Activated T-cell treated with anti-CD3 and anti-CD28 coated beads, Interleukin-2, amount 50 U/mL, for 4 hours (primary cell): ENCODE measurements at regions not wholly inside any gene's neighbourhood (a gene's known extent, or its start where the extent isn't known, plus 50 kb on each side); places are given as distances from the start of the nearest gene placed in this dataset.
"Not testable (repeated sequence)": the region's sequence is repeated elsewhere in the genome, so short reads cannot be mapped to it uniquely, and the experiment has no call there.

Source experiments
- ATAC-seq, 2 donors: fragments of 200-7000 bp; cut with Tn5 transposase; one replicate each; pipeline ENCODE4 v1.10.0; 2021
- DNase-seq: peaks from one replicate; pipeline ENCODE4 v3.0.0-alpha.2; 2020
- H3K27me3 Mint-ChIP-seq: one replicate; pipeline ENCODE4 v1.8.0; 2021; ENCODE audit warnings: low read depth, mixed read lengths
- H3K36me3 Mint-ChIP-seq: one replicate; pipeline ENCODE4 v1.8.0; 2022; ENCODE audit warnings: mixed read lengths; ENCODE audit not compliant: insufficient read depth
- H3K4me1 Mint-ChIP-seq: one replicate; pipeline ENCODE4 v1.8.0; 2021; ENCODE audit warnings: low read depth, mixed read lengths
- H3K4me3 Mint-ChIP-seq: one replicate; pipeline ENCODE4 v1.8.0; 2021; ENCODE audit warnings: mild to moderate bottlenecking, moderate library complexity, mixed read lengths
- H3K9me3 Mint-ChIP-seq: one replicate; pipeline ENCODE4 v1.8.0; 2021; ENCODE audit warnings: mixed read lengths

DNA sequence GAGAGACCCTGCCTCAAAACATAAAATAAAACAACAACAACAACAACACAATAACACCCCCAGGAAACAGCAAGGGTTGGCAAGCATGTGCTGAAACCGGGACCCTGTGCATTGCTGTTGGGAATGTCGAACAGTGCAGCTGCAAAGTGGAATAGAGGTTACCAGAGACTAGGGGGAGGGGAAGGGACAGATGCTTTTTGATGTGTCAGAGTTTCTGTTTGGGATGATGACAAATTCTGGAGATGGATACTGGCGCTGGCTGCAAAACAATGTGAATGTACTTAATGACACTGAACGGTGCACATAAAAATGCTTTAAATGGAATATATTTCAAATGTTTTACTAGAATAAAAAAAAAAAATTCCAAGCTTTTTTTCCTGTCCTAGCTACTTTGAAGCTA, 241.8 kb downstream of the TEX36 start:
- ATAC-seq (no peak), DNase-seq (no peak)
- no peaks in the 10 kb centered on the region for H3K27me3 Mint-ChIP-seq
- H3K36me3 Mint-ChIP-seq: no peaks in the 10 kb centered on the region
- H3K9me3 Mint-ChIP-seq: no peaks in the 10 kb centered on the region
- H3K4me3 Mint-ChIP-seq: no peak overlapping the region
- no peaks in the 10 kb centered on the region for H3K4me1 Mint-ChIP-seq

GRCh38 chr10:125431149-125431548, 251.8 kb downstream of the TEX36 start:
- ATAC-seq (no peak), DNase-seq (no peak)
- Mint-ChIP-seq H3K27me3 (no peaks in the 10 kb centered on the region), H3K9me3 (peaks cover 14% of the 10 kb centered on the region), H3K4me3 (no peak overlapping the region), H3K4me1 (no peaks in the 10 kb centered on the region), H3K36me3 (no peaks in the 10 kb centered on the region)

DNA sequence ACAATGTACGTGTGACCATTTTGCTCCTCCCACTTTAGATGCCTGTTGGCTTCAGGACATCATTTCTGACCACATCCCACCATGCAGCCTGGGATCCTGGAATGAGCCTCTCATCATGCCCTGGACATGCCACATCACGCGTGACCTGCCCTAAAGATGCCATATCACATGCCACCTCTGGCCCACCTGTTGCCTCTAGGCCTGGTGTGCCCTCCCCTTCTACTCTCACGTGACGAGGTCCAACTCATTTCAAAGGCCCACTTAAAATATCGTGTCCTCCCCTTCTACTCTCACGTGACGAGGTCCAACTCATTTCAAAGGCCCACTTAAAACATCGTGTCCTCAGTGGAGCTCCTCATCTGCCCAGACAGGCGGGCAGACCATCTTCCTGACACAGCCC, 254.9 kb downstream of the TEX36 start:
- Mint-ChIP-seq H3K4me1 (no peaks in the 10 kb centered on the region), H3K36me3 (no peaks in the 10 kb centered on the region), H3K4me3 (no peak overlapping the region), H3K9me3 (peaks cover 5% of the 10 kb centered on the region), H3K27me3 (no peaks in the 10 kb centered on the region)
- ATAC-seq (no peak), DNase-seq (no peak)

GRCh38 chr10:125424191-125424847, 258.6 kb downstream of the TEX36 start:
- Mint-ChIP-seq H3K9me3 (no peaks in the 10 kb centered on the region), H3K36me3 (no peaks in the 10 kb centered on the region), H3K4me3 (no peak overlapping the region), H3K27me3 (no peaks in the 10 kb centered on the region), H3K4me1 (no peaks in the 10 kb centered on the region)
- ATAC-seq (no peak), DNase-seq (no peak)

DNA sequence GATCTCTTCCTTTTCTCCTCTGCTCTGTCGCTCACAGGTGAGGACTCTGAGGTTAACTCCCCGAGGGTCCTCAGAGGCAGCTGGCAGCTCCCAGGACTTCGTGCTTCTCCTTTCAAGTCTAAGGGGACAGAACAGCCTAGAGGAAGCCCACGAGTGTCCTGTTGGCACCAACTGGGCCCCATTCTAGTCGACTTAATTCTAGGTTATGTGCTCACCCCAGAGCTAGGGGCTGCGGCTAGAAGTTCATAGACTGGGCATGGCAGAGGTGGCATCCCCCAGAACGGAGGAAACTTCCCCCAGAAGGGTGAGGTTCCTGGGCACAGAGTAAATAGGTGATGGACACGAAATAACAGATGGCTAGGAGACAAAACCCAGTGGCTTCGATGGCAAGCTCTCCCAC, 259.4 kb downstream of the TEX36 start:
- Mint-ChIP-seq H3K4me1 (no peaks in the 10 kb centered on the region), H3K36me3 (no peaks in the 10 kb centered on the region), H3K4me3 (no peak overlapping the region), H3K27me3 (no peaks in the 10 kb centered on the region), H3K9me3 (no peaks in the 10 kb centered on the region)
- DNase-seq: no peak
- no peak for ATAC-seq

DNA sequence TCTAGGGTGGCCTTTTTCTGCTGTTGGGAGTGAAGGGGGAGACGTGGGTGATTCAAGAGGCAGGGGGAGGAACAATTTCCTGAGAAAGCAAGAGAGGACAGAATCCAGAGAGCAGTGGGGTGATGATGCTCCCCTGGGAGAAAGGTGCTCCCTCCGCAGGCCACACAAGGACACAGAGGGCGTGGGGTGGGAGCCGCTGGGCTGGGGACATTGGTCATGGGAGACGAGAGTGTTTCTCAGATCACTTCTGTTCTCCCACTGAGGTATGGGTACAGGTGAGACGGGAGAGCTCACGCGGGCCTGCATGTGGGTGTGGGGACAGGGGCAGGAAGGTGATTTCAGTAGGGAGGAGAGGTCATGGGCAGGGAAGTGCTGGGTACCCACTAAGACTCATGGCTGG, 259.5 kb upstream of the CTBP2 start:
- peaks cover 4% of the 10 kb centered on the region for H3K9me3 Mint-ChIP-seq

DNA sequence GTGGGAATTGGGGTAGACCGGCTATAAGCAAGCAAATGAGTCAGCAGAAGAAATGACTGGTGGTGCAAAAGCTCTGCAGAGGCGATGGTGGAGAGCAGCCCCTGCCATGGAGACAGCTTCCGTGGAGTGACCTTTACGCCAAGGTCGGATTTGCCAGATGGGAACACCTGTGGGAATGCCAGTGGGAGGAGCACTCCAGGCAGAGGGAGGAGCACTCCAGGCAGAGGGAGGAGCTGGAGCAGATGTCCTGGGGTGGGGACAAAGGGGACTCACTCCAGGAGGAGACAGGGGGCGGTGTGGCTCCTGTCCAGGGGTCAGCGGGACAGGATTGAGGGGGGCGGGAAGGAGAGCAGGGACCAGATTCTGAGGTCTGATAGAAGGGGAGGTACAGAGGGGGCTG, 258.8 kb upstream of the CTBP2 start:
- Mint-ChIP-seq H3K4me1 (no peaks in the 10 kb centered on the region), H3K9me3 (peaks cover 4% of the 10 kb centered on the region), H3K4me3 (no peak overlapping the region), H3K36me3 (no peaks in the 10 kb centered on the region), H3K27me3 (no peaks in the 10 kb centered on the region)
- DNase-seq (no peak), ATAC-seq (no peak)

More for the DNA sequence above, 259.5 kb upstream of the CTBP2 start:
- no peak overlapping the region for H3K4me3 Mint-ChIP-seq
- DNase-seq (no peak), ATAC-seq (no peak)
- no peaks in the 10 kb centered on the region for H3K36me3 Mint-ChIP-seq
- no peaks in the 10 kb centered on the region for H3K4me1 Mint-ChIP-seq
- H3K27me3 Mint-ChIP-seq: no peaks in the 10 kb centered on the region

GRCh38 chr10:125417605-125418004, 257.2 kb upstream of the CTBP2 start:
- Mint-ChIP-seq H3K4me1 (no peaks in the 10 kb centered on the region), H3K4me3 (no peak overlapping the region), H3K9me3 (peaks cover 4% of the 10 kb centered on the region), H3K36me3 (no peaks in the 10 kb centered on the region), H3K27me3 (no peaks in the 10 kb centered on the region)
- no peak for DNase-seq
- no peak for ATAC-seq

GRCh38 chr10:125415964-125416363, 255.6 kb upstream of the CTBP2 start:
- H3K9me3 Mint-ChIP-seq: peaks cover 4% of the 10 kb centered on the region
- H3K36me3 Mint-ChIP-seq: no peaks in the 10 kb centered on the region
- H3K27me3 Mint-ChIP-seq: peaks cover 2% of the 10 kb centered on the region
- ATAC-seq (no peak), DNase-seq (no peak)
- H3K4me1 Mint-ChIP-seq: no peaks in the 10 kb centered on the region
- no peak overlapping the region for H3K4me3 Mint-ChIP-seq

DNA sequence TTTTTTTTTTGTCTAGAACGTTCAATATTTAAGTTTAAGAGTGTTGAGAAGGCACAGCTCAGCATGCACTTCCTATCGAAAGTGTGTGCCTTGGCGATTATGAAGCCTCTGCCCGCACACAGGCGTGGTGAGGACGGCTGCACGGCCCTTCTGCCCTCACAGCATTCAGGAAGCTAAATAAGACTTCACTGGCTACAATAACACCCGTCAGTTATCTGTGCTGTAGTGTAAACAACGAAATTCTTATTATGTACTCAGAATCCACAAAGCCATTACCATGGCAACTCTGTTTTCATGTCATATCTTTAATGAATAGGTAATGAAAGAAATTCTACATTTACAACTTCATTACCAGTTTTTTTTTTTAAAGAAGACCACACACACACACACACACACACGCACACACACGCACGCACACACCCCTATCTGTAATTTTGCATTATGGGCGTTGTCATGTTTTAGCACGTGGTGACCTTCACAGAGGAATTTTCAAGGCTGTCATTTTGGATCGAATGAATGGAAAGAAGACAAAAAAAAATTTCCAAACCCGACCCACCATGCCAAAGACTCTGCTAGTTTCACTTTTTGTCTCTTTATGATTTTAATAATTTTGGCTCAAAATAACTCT, 254.8 kb upstream of the CTBP2 start:
- Mint-ChIP-seq H3K27me3 (peaks cover 3% of the 10 kb centered on the region), H3K4me1 (no peaks in the 10 kb centered on the region), H3K36me3 (no peaks in the 10 kb centered on the region), H3K4me3 (no peak overlapping the region), H3K9me3 (peaks cover 4% of the 10 kb centered on the region)
- DNase-seq (no peak), ATAC-seq (no peak)

- H3K4me1 Mint-ChIP-seq: no peaks in the 10 kb centered on the region
- DNase-seq (no peak), ATAC-seq (no peak)
- H3K27me3 Mint-ChIP-seq: peaks cover 3% of the 10 kb centered on the region
- H3K9me3 Mint-ChIP-seq: no peaks in the 10 kb centered on the region
- no peak overlapping the region for H3K4me3 Mint-ChIP-seq
- no peaks in the 10 kb centered on the region for H3K36me3 Mint-ChIP-seq
Observed at GRCh38 chr10:125411724-125412123, 251.4 kb upstream of the CTBP2 start.

GRCh38 chr10:125409756-125410155, 249.4 kb upstream of the CTBP2 start:
- Mint-ChIP-seq H3K9me3 (peaks cover 4% of the 10 kb centered on the region), H3K4me3 (no peak overlapping the region), H3K4me1 (no peaks in the 10 kb centered on the region), H3K36me3 (no peaks in the 10 kb centered on the region), H3K27me3 (peaks cover 5% of the 10 kb centered on the region)
- ATAC-seq: no peak
- DNase-seq: no peak

DNA sequence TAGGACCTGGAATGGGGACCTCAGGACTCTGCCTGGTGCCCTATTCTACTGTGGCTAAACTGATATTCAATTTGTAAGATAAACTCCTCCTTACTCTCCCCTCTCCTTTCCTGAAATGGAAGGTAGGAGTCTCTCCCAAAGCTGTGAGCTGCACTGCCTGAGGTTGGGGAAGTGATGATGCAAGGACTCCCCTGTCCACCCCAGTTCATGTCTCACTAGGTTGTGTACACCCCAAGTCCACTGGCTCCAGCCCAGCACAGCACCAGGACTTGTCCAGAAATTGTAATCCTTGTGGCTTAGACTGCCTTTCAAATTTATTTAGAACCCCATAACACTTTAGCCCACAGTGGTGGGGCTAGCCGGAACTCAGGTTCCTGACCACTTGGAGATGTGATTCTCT, 247.2 kb upstream of the CTBP2 start:
- no peak for DNase-seq
- ATAC-seq: no peak
- H3K4me1 Mint-ChIP-seq: no peaks in the 10 kb centered on the region
- peaks cover 4% of the 10 kb centered on the region for H3K9me3 Mint-ChIP-seq
- peaks cover 5% of the 10 kb centered on the region for H3K27me3 Mint-ChIP-seq
- no peaks in the 10 kb centered on the region for H3K36me3 Mint-ChIP-seq
- no peak overlapping the region for H3K4me3 Mint-ChIP-seq

DNA sequence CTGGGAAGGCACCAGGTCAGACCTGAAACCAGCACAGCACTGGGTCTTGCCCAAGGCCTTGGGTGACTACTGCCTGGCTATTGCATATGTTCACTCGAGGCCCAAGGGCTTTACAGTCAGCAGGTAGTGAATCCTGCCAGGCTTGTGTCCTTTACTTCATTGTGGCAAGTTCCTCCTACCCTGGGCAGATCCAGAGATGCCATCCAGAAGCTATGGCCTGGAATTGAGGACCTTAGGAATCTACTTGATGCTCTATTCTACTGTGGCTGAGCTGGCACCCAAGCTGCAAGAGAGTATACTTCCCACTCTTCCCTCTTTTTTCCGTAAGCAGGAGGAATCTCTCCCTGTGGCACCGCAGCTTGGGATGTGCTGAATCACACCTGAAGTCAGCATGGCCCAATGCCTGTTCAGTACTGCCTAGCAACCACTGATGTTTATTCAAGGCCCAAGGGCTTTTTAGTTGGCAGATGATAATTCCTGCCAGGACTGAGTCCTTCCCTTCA, 246.7 kb upstream of the CTBP2 start:
- no peak for DNase-seq
- Mint-ChIP-seq H3K27me3 (peaks cover 5% of the 10 kb centered on the region), H3K4me1 (no peaks in the 10 kb centered on the region), H3K9me3 (peaks cover 4% of the 10 kb centered on the region), H3K4me3 (no peak overlapping the region), H3K36me3 (no peaks in the 10 kb centered on the region)
- ATAC-seq: no peak

DNA sequence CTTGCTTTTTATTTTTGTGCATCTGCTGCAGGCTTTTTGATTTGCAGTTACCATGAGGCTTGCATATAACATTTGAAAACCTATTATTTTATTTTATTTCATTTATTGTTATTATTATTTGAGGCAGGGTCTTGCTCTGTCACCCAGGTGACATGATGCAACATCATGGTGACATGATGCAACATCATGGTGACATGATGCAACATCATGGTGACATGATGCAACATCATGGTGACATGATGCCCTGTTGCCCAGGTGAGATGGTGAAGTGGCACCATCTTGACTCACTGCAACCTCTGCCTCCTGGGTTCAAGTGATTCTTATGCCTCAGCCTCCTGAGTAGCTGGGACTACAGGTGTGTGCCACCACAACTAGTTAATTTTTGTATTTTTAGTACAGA, 244.5 kb upstream of the CTBP2 start:
- not testable (repeated sequence) for ATAC-seq, H3K4me1 Mint-ChIP-seq, H3K36me3 Mint-ChIP-seq, H3K27me3 Mint-ChIP-seq, H3K4me3 Mint-ChIP-seq, DNase-seq, H3K9me3 Mint-ChIP-seq
